CD14-positive monocyte (primary cell): ENCODE measurements at regions not wholly inside any gene's neighbourhood (a gene's known extent, or its start where the extent isn't known, plus 50 kb on each side); places are given as distances from the start of the nearest gene placed in this dataset.

Source experiments
- DNase-seq, 3 donors: peaks; one replicate each; pipeline ENCODE4 v3.0.0-alpha.2; 2011 to 2022
- H2AFZ ChIP-seq: 2 replicates; pipeline ENCODE4 v1.6.0; 2012; ENCODE audit warnings: mild to moderate bottlenecking, low read depth, low read length, inconsistent platforms; ENCODE audit not compliant: insufficient read depth, poor library complexity, severe bottlenecking
- H3K27ac ChIP-seq, 2 donors: 1 replicate in 1 of 2; 2 replicates in 1 of 2; pipeline ENCODE4 v1.5.1; 2012 to 2013; ENCODE audit warnings: low read length in 2 of 2, control low read depth in 1 of 2, inconsistent platforms in 1 of 2, low read depth in 1 of 2, mild to moderate bottlenecking in 1 of 2
- H3K27me3 ChIP-seq, 2 donors: one replicate each; pipeline versions ENCODE4 v1.6.0 to v1.6.1; 2011 to 2013; ENCODE audit warnings: low read length in 2 of 2; ENCODE audit not compliant: control insufficient read depth in 2 of 2, insufficient read depth in 2 of 2
- H3K36me3 ChIP-seq, 2 donors: replicated peaks in 1 of 2; 1 replicate in 1 of 2; 2 replicates in 1 of 2; pipeline versions ENCODE4 v1.5.1 to v1.6.1; 2012 to 2013; ENCODE audit warnings: low read length in 2 of 2, control low read depth in 1 of 2, inconsistent platforms in 1 of 2, mild to moderate bottlenecking in 1 of 2; ENCODE audit not compliant: insufficient read depth in 2 of 2, control insufficient read depth in 1 of 2
- H3K4me1 ChIP-seq, 2 donors: 1 replicate in 1 of 2; 2 replicates in 1 of 2; pipeline versions ENCODE4 v1.5.1 to v1.6.1; 2012 to 2013; ENCODE audit warnings: low read length in 2 of 2, control low read depth in 1 of 2, inconsistent platforms in 1 of 2, mild to moderate bottlenecking in 1 of 2, moderate library complexity in 1 of 2; ENCODE audit not compliant: insufficient read depth in 2 of 2, control insufficient read depth in 1 of 2
- H3K4me2 ChIP-seq: replicated peaks from 2 replicates; pipeline ENCODE3; 2012; ENCODE audit warnings: low read length, moderate library complexity, mild to moderate bottlenecking; ENCODE audit not compliant: poor library complexity, severe bottlenecking; ENCODE audit errors: extremely low read depth
- H3K4me3 ChIP-seq, 3 experiments: fragments of 200-600 bp in 1 of 3; sonication (generic) in 1 of 3; replicated peaks in 1 of 3; 1 replicate in 2 of 3; 2 replicates in 1 of 3; pipeline ENCODE4 v1.5.1; 2011 to 2013; ENCODE audit warnings: low read length in 3 of 3, mild to moderate bottlenecking in 3 of 3, control low read depth in 2 of 3, low read depth in 2 of 3, inconsistent platforms in 1 of 3, moderate library complexity in 1 of 3
- H3K79me2 ChIP-seq: 2 replicates; pipeline ENCODE4 v1.6.0; 2012; ENCODE audit warnings: mild to moderate bottlenecking, control low read depth, inconsistent platforms, low read length, moderate library complexity; ENCODE audit not compliant: insufficient read depth
- H3K9ac ChIP-seq: 2 replicates; pipeline ENCODE4 v1.6.0; 2017; ENCODE audit warnings: low read length, mild to moderate bottlenecking; ENCODE audit not compliant: insufficient read depth, poor library complexity, severe bottlenecking
- H3K9me3 ChIP-seq, 2 donors: replicated peaks in 1 of 2; 1 replicate in 1 of 2; 2 replicates in 1 of 2; pipeline versions ENCODE4 v1.5.1 to v1.6.1; 2012 to 2013; ENCODE audit warnings: low read length in 2 of 2, control low read depth in 1 of 2; ENCODE audit not compliant: control insufficient read depth in 1 of 2, insufficient read depth in 1 of 2
- H4K20me1 ChIP-seq: 2 replicates; pipeline ENCODE4 v1.6.0; 2012; ENCODE audit warnings: mild to moderate bottlenecking, low read length, control low read depth, moderate library complexity; ENCODE audit not compliant: insufficient read depth
- H3K27ac Mint-ChIP-seq, 7 donors: one replicate each; pipeline ENCODE4 v1.8.0; 2020; ENCODE audit warnings: mild to moderate bottlenecking in 7 of 7, mixed read lengths in 7 of 7, moderate library complexity in 6 of 7, inconsistent platforms in 2 of 7
- H3K27me3 Mint-ChIP-seq, 3 donors: one replicate each; pipeline ENCODE4 v1.8.0; 2021 to 2022; ENCODE audit warnings: low read depth in 3 of 3, mild to moderate bottlenecking in 3 of 3, mixed read lengths in 3 of 3, moderate library complexity in 3 of 3, inconsistent platforms in 1 of 3
- H3K36me3 Mint-ChIP-seq, 2 donors: one replicate each; pipeline ENCODE4 v1.8.0; 2020; ENCODE audit warnings: mixed read lengths in 2 of 2, inconsistent platforms in 1 of 2, mild to moderate bottlenecking in 1 of 2
- H3K4me1 Mint-ChIP-seq: one replicate; pipeline ENCODE4 v1.8.0; 2020; ENCODE audit warnings: mild to moderate bottlenecking, mixed read lengths
- H3K4me3 Mint-ChIP-seq, 2 donors: one replicate each; pipeline ENCODE4 v1.8.0; 2020; ENCODE audit warnings: mild to moderate bottlenecking in 2 of 2, mixed read lengths in 2 of 2, moderate library complexity in 1 of 2
- H3K9me3 Mint-ChIP-seq, 7 donors: one replicate each; pipeline ENCODE4 v1.8.0; 2020 to 2022; ENCODE audit warnings: mixed read lengths in 7 of 7, mild to moderate bottlenecking in 6 of 7, moderate library complexity in 6 of 7, inconsistent platforms in 2 of 7
- CTCF ChIP-seq: fragments of 200-600 bp; IDR thresholded peaks from one replicate; pipeline ENCODE4 v1.8.0; 2022; ENCODE audit warnings: antibody characterized with exemption, mild to moderate bottlenecking
- WGBS: methylation state at CpG from one replicate; pipeline ENCODE4 v1.1.5; 2013; ENCODE audit warnings: missing lambda C conversion rate; ENCODE audit not compliant: insufficient coverage; 5-methylcytosine and 5-hydroxymethylcytosine counted together
- intact Hi-C, 2 donors: fragments of 100-400 bp; cut with micrococcal nuclease; formaldehyde crosslinking; loops; one replicate each; pipeline versions ENCODE4 v1.15.0 to v1.15.1; 2023

- no peak overlapping the region for H2AFZ ChIP-seq
- 96% methylated on average over 4 of the region's 5 CpGs for WGBS
- Mint-ChIP-seq H3K27me3 (peaks cover 0 to 3% (median 0%) of the 10 kb centered on the region in 3 donors), H3K4me3 (no peak overlapping the region), H3K9me3 (peaks cover 8 to 20% (median 12%) of the 10 kb centered on the region in 7 donors), H3K27ac (no peak overlapping the region), H3K36me3 (no peaks in the 10 kb centered on the region), H3K4me1 (no peaks in the 10 kb centered on the region)
- no peak overlapping the region for H3K27ac ChIP-seq
- H3K4me2 ChIP-seq = no peak overlapping the region
- H3K9ac ChIP-seq = no peak overlapping the region
- H4K20me1 ChIP-seq = no peaks in the 10 kb centered on the region
- no peaks in the 10 kb centered on the region for H3K27me3 ChIP-seq
- no peaks in the 10 kb centered on the region for H3K79me2 ChIP-seq
- peaks cover 9 to 15% of the 10 kb centered on the region in 2 donors for H3K9me3 ChIP-seq
- intact Hi-C loops = no loop called here
- H3K36me3 ChIP-seq = no peaks in the 10 kb centered on the region
- H3K4me1 ChIP-seq = no peaks in the 10 kb centered on the region
- DNase-seq = no peak
- TF ChIP-seq CTCF = no peak
- H3K4me3 ChIP-seq = no peak overlapping the region
These were observed 441.2 kb downstream of the IRX1 start for GRCh38 chr5:4036861-4037260.

- Histone ChIP-seq H3K4me3 (no peak overlapping the region), H3K79me2 (no peaks in the 10 kb centered on the region), H3K9ac (no peak overlapping the region), H3K27ac (no peak overlapping the region), H4K20me1 (no peaks in the 10 kb centered on the region), H2AFZ (no peak overlapping the region), H3K4me1 (no peaks in the 10 kb centered on the region), H3K9me3 (peaks cover 20 to 29% of the 10 kb centered on the region in 2 donors), H3K4me2 (no peak overlapping the region), H3K36me3 (no peaks in the 10 kb centered on the region), H3K27me3 (no peaks in the 10 kb centered on the region)
- no CpG with 5 or more reads among the region's 8 CpGs for WGBS
- no peak for TF ChIP-seq CTCF
- Mint-ChIP-seq H3K27ac (no peak overlapping the region), H3K36me3 (no peaks in the 10 kb centered on the region), H3K4me3 (no peak overlapping the region), H3K4me1 (no peaks in the 10 kb centered on the region), H3K9me3 (peaks cover 13 to 27% (median 16%) of the 10 kb centered on the region in 7 donors), H3K27me3 (peaks cover 0 to 3% (median 2%) of the 10 kb centered on the region in 3 donors)
- intact Hi-C loops = no loop called here
- no peak for DNase-seq
These were observed 443.4 kb downstream of the IRX1 start for GRCh38 chr5:4038994-4039393.
